H1 (cell line): ENCODE measurements at regions not wholly inside any gene's neighbourhood (a gene's known extent, or its start where the extent isn't known, plus 50 kb on each side); places are given as distances from the start of the nearest gene placed in this dataset.
"Not testable (repeated sequence)": the region's sequence is repeated elsewhere in the genome, so short reads cannot be mapped to it uniquely, and the experiment has no call there.

Experiments
- CTCF ChIA-PET: fragments of 300-600 bp; sonication (Branson Sonifier 250); formaldehyde crosslinking; loops from one replicate; lab custom pipeline; 2021; ENCODE audit not compliant: partially characterized antibody; lab: Charles Lee
- POLR2A ChIA-PET: fragments of 300-600 bp; sonication (Branson Sonifier 250); formaldehyde crosslinking; loops from one replicate; lab custom pipeline; 2021; ENCODE audit warnings: inconsistent platforms; ENCODE audit not compliant: partially characterized antibody; lab: Charles Lee
- DNase-seq, 2 experiments: peaks; one replicate each; pipeline versions ENCODE4 v3.0.0 to v3.0.0-alpha.2; 2010 to 2022; ENCODE audit warnings: low spot score in 2 of 2, low read depth in 1 of 2, mixed read lengths in 1 of 2
- FAIRE-seq: peaks from 2 replicates; lab custom pipeline; 2011; peaks lifted over from hg19 to GRCh38; lab: Jason Lieb, UNC
- H2AFZ ChIP-seq: 2 replicates; pipeline ENCODE4 v1.8.1; 2012; ENCODE audit warnings: low read length, inconsistent platforms
- H2AK5ac ChIP-seq: 2 replicates; pipeline ENCODE4 v1.6.1; 2013; ENCODE audit warnings: low read depth, low read length
- H2BK120ac ChIP-seq: replicated peaks from 2 replicates; pipeline ENCODE3; 2013; ENCODE audit warnings: low read depth, low read length, inconsistent platforms
- H2BK12ac ChIP-seq: 2 replicates; pipeline ENCODE4 v1.6.1; 2013; ENCODE audit warnings: low read depth, low read length
- H2BK15ac ChIP-seq: 2 replicates; pipeline ENCODE4 v1.6.1; 2013; ENCODE audit warnings: low read length
- H2BK20ac ChIP-seq: 2 replicates; pipeline ENCODE4 v1.6.1; 2013; ENCODE audit warnings: low read length
- H2BK5ac ChIP-seq: 2 replicates; pipeline ENCODE4 v1.6.1; 2013; ENCODE audit warnings: low read depth, low read length
- H3K14ac ChIP-seq: 2 replicates; pipeline ENCODE4 v1.6.1; 2013; ENCODE audit warnings: inconsistent platforms; ENCODE audit not compliant: insufficient read length
- H3K18ac ChIP-seq: 2 replicates; pipeline ENCODE4 v1.6.1; 2013; ENCODE audit warnings: low read length; ENCODE audit errors: extremely low read depth
- H3K23ac ChIP-seq: 2 replicates; pipeline ENCODE4 v1.6.1; 2013; ENCODE audit warnings: inconsistent platforms; ENCODE audit not compliant: insufficient read length
- H3K23me2 ChIP-seq: 2 replicates; pipeline ENCODE4 v1.6.1; 2013; ENCODE audit warnings: low read depth, low read length
- H3K27ac ChIP-seq: 2 replicates; pipeline ENCODE4 v1.6.1; 2011; ENCODE audit warnings: low read depth, low read length, inconsistent platforms
- H3K27me3 ChIP-seq, 4 experiments: replicated peaks in 1 of 4; 1 replicate in 1 of 4; 2 replicates in 3 of 4; pipeline versions ENCODE4 v1.6.1 to v1.8.1; 2011 to 2013; ENCODE audit warnings: low read length in 3 of 4, mild to moderate bottlenecking in 3 of 4, inconsistent platforms in 2 of 4, mixed read lengths in 2 of 4, moderate library complexity in 1 of 4; ENCODE audit not compliant: control insufficient read depth in 3 of 4, insufficient read depth in 3 of 4; ENCODE audit errors: extremely low read depth in 1 of 4
- H3K36me3 ChIP-seq, 4 experiments: 2 replicates each; pipeline versions ENCODE4 v1.6.1 to v1.8.1; 2011 to 2013; ENCODE audit warnings: mild to moderate bottlenecking in 4 of 4, low read length in 3 of 4, moderate library complexity in 2 of 4, control low read depth in 1 of 4, inconsistent platforms in 1 of 4; ENCODE audit not compliant: insufficient read depth in 4 of 4, control insufficient read depth in 2 of 4
- H3K4ac ChIP-seq: replicated peaks from 2 replicates; pipeline ENCODE3; 2013; ENCODE audit warnings: low read length, low read depth, mixed read lengths, inconsistent platforms; ENCODE audit not compliant: insufficient read length
- H3K4me1 ChIP-seq, 4 experiments: replicated peaks in 1 of 4; 1 replicate in 1 of 4; 2 replicates in 3 of 4; pipeline versions ENCODE4 v1.6.1 to v1.8.1; 2011 to 2013; ENCODE audit warnings: low read length in 3 of 4, inconsistent platforms in 2 of 4, mixed read lengths in 1 of 4; ENCODE audit not compliant: insufficient read depth in 4 of 4, control insufficient read depth in 3 of 4
- H3K4me2 ChIP-seq, 2 experiments: 2 replicates each; pipeline versions ENCODE4 v1.6.1 to v1.8.1; 2011 to 2013; ENCODE audit warnings: low read depth in 2 of 2, low read length in 2 of 2, control low read depth in 1 of 2, inconsistent platforms in 1 of 2, mild to moderate bottlenecking in 1 of 2; ENCODE audit not compliant: insufficient read depth in 1 of 2
- H3K4me3 ChIP-seq, 4 experiments: fragments of 200-600, 300-600 bp in 1 of 4; sonication (generic), shearing (Covaris generic), sonication (Bioruptor Twin) in 1 of 4; 2 replicates each; pipeline versions ENCODE4 v1.5.1 to v1.8.1; 2011 to 2016; ENCODE audit warnings: low read length in 4 of 4, low read depth in 3 of 4, control low read depth in 2 of 4, inconsistent platforms in 2 of 4, mild to moderate bottlenecking in 2 of 4, mixed read lengths in 1 of 4, moderate library complexity in 1 of 4; ENCODE audit not compliant: insufficient read depth in 2 of 4; ENCODE audit errors: extremely low read depth in 1 of 4
- H3K56ac ChIP-seq: replicated peaks from 2 replicates; pipeline ENCODE3; 2013; ENCODE audit warnings: low read depth, mild to moderate bottlenecking, mixed read lengths, low read length, inconsistent platforms; ENCODE audit not compliant: insufficient read length
- H3K79me1 ChIP-seq: 2 replicates; pipeline ENCODE4 v1.6.1; 2013; ENCODE audit warnings: low read depth, low read length, control low read depth
- H3K79me2 ChIP-seq, 2 experiments: 2 replicates each; pipeline versions ENCODE4 v1.6.1 to v1.8.1; 2012 to 2013; ENCODE audit warnings: low read length in 2 of 2, mild to moderate bottlenecking in 2 of 2, inconsistent platforms in 1 of 2; ENCODE audit not compliant: insufficient read depth in 2 of 2, control insufficient read depth in 1 of 2
- H3K9ac ChIP-seq, 4 experiments: replicated peaks in 1 of 4; 1 replicate in 1 of 4; 2 replicates in 3 of 4; pipeline versions ENCODE4 v1.6.1 to v1.8.1; 2011 to 2013; ENCODE audit warnings: low read depth in 3 of 4, low read length in 3 of 4, control low read depth in 2 of 4, mild to moderate bottlenecking in 2 of 4, moderate library complexity in 2 of 4, inconsistent platforms in 1 of 4; ENCODE audit errors: extremely low read depth in 1 of 4
- H3K9me3 ChIP-seq, 2 experiments: 2 replicates each; pipeline versions ENCODE4 v1.6.1 to v1.8.1; 2012 to 2013; ENCODE audit warnings: mild to moderate bottlenecking in 2 of 2, moderate library complexity in 2 of 2, control low read depth in 1 of 2, inconsistent platforms in 1 of 2, low read depth in 1 of 2, low read length in 1 of 2, mixed read lengths in 1 of 2; ENCODE audit not compliant: insufficient read depth in 2 of 2
- H4K20me1 ChIP-seq, 2 experiments: replicated peaks in 1 of 2; 2 replicates each; pipeline versions ENCODE3 to v1.8.1; 2011 to 2013; ENCODE audit warnings: inconsistent platforms in 2 of 2, low read length in 2 of 2, mild to moderate bottlenecking in 1 of 2; ENCODE audit not compliant: insufficient read depth in 2 of 2, control insufficient read depth in 1 of 2
- H4K5ac ChIP-seq: 2 replicates; pipeline ENCODE4 v1.6.1; 2013; ENCODE audit warnings: low read length, low read depth, mixed read lengths, inconsistent platforms; ENCODE audit not compliant: insufficient read length
- H4K8ac ChIP-seq: 2 replicates; pipeline ENCODE4 v1.8.0; 2013; ENCODE audit warnings: mild to moderate bottlenecking, moderate library complexity, low read length, inconsistent platforms; ENCODE audit not compliant: insufficient read depth; ENCODE audit errors: extremely low read depth
- H4K91ac ChIP-seq: replicated peaks from 2 replicates; pipeline ENCODE3; 2013; ENCODE audit warnings: low read length, mixed read lengths, inconsistent platforms; ENCODE audit not compliant: insufficient read length
- WGBS, 2 experiments: shearing (Covaris generic) in 1 of 2; methylation state at CpG; one replicate each; pipeline versions ENCODE4 v1.1.6 to v1.1.7; 2013 to 2015; ENCODE audit warnings: low lambda C conversion rate in 2 of 2, mixed read lengths in 2 of 2, inconsistent platforms in 1 of 2, low coverage in 1 of 2, missing lambda C conversion rate in 1 of 2; ENCODE audit not compliant: insufficient replicate concordance in 2 of 2, insufficient coverage in 1 of 2, insufficient read length in 1 of 2; ENCODE audit errors: extremely low coverage in 1 of 2, missing lambda C conversion rate in 1 of 2; 5-methylcytosine and 5-hydroxymethylcytosine counted together

DNA sequence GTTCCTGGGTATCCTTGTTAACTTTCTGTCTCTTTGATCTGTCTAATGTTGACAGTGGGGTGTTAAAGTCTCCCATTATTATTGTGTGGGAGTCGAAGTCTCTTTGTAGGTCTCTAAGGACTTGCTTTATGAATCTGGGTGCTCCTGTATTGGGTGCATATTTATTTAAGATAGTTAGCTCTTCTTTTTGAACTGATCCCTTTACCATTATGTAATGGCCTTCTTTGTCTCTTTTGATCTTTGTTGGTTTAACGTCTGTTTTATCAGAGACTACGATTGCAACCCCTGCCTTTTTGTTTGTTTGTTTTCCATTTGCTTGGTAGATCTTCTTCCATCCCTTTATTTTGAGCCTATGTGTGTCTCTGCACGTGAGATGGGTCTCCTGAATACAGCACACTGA is 612.4 kb upstream of the GBE1 start:
- H4K20me1 ChIP-seq, H4K8ac ChIP-seq, H3K4me1 ChIP-seq, H3K18ac ChIP-seq, DNase-seq, POLR2A ChIA-PET, H2AK5ac ChIP-seq, H3K9ac ChIP-seq, H3K36me3 ChIP-seq, H3K79me2 ChIP-seq, H3K4me3 ChIP-seq, H4K5ac ChIP-seq, H3K27ac ChIP-seq, H2BK5ac ChIP-seq, H3K23me2 ChIP-seq, FAIRE-seq, CTCF ChIA-PET, H3K27me3 ChIP-seq, H3K56ac ChIP-seq, H2BK20ac ChIP-seq, H4K91ac ChIP-seq, H3K14ac ChIP-seq, H2BK15ac ChIP-seq, H3K4ac ChIP-seq, H3K23ac ChIP-seq, H3K79me1 ChIP-seq, H2BK120ac ChIP-seq, H3K4me2 ChIP-seq, H2AFZ ChIP-seq, H2BK12ac ChIP-seq: not testable (repeated sequence)
- WGBS, 2 experiments: 95% methylated on average over 4 of the region's 4 CpGs; no CpG with 5 or more reads in 1 of the 2 experiments
- H3K9me3 ChIP-seq: peaks cover 33 to 37% of the 10 kb centered on the region in 2 experiments
